Activated CD4-positive, alpha-beta T cell treated with anti-CD3 and anti-CD28 coated beads for 36 hours (primary cell): ENCODE measurements at regions not wholly inside any gene's neighbourhood (a gene's known extent, or its start where the extent isn't known, plus 50 kb on each side); places are given as distances from the start of the nearest gene placed in this dataset.

Source experiments
- ATAC-seq: fragments of 200-7000 bp; cut with Tn5 transposase; one replicate; pipeline ENCODE4 v1.10.0; 2021; ENCODE audit warnings: mild to moderate bottlenecking, moderate library complexity
- CTCF ChIA-PET: fragments of 350-600 bp; sonication (Branson Sonifier 250); formaldehyde crosslinking; loops from one replicate; lab custom pipeline; 2021; ENCODE audit warnings: antibody characterized with exemption; lab: Charles Lee
- POLR2A ChIA-PET: fragments of 350-600 bp; sonication (Branson Sonifier 250); formaldehyde crosslinking; loops from one replicate; lab custom pipeline; 2021; ENCODE audit warnings: antibody characterized with exemption, inconsistent platforms; lab: Charles Lee
- DNase-seq: peaks from one replicate; pipeline ENCODE4 v3.0.0-alpha.2; 2020
- H3K27ac Mint-ChIP-seq: one replicate; pipeline ENCODE4 v1.8.0; 2021; ENCODE audit warnings: mixed read lengths
- H3K27me3 Mint-ChIP-seq: one replicate; pipeline ENCODE4 v1.8.0; 2021; ENCODE audit warnings: mixed read lengths
- H3K36me3 Mint-ChIP-seq: one replicate; pipeline ENCODE4 v1.8.0; 2021; ENCODE audit warnings: low read depth, mixed read lengths
- H3K4me1 Mint-ChIP-seq: one replicate; pipeline ENCODE4 v1.8.0; 2021; ENCODE audit warnings: mixed read lengths
- H3K4me3 Mint-ChIP-seq: one replicate; pipeline ENCODE4 v1.8.0; 2021; ENCODE audit warnings: mild to moderate bottlenecking, moderate library complexity, mixed read lengths
- H3K9me3 Mint-ChIP-seq: one replicate; pipeline ENCODE4 v1.8.0; 2021; ENCODE audit warnings: low read depth, mixed read lengths
- intact Hi-C, 2 experiments: fragments of 100-400 bp; cut with DNase I in 1 of 2; cut with micrococcal nuclease in 1 of 2; formaldehyde crosslinking; loops; one replicate each; pipeline versions ENCODE4 v1.14.2 to v1.15.1; 2022 to 2024; cut with DNase I, micrococcal nuclease

- no peak for DNase-seq
- H3K27ac Mint-ChIP-seq, result no peak overlapping the region
- H3K36me3 Mint-ChIP-seq, result no peaks in the 10 kb centered on the region
These were observed 795.2 kb downstream of the PCDH18 start for GRCh38 chr4:136737066-136737465.

DNA sequence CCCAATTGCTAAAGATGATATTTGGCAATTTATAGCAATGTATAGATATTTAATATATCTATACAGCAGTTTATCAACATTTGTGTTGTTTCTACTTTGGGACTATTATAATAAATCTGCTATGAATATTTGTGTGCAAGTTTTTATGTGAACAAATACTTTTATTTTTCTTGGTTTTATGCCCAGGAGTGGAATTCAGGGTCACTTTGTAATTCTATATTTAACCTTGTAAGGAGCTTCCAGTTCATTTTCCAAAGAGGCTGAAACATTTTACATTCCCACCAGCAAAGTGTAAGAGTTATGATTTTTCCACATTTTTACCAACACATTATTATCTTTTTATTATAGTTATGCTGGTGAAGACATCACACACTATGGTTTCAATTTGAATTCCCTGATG is 801.3 kb downstream of the PCDH18 start:
- intact Hi-C loops, result no loop called here
- ATAC-seq (no peak), DNase-seq (no peak)
- no peak overlapping the region for H3K4me3 Mint-ChIP-seq
- H3K27me3 Mint-ChIP-seq, result no peaks in the 10 kb centered on the region
- no peak overlapping the region for H3K27ac Mint-ChIP-seq
- ChIA-PET POLR2A (no interaction called here), CTCF (no interaction called here)
- H3K4me1 Mint-ChIP-seq, result no peaks in the 10 kb centered on the region
- no peaks in the 10 kb centered on the region for H3K36me3 Mint-ChIP-seq
- peaks cover 2% of the 10 kb centered on the region for H3K9me3 Mint-ChIP-seq

More at GRCh38 chr4:136737066-136737465, 795.2 kb downstream of the PCDH18 start:
- H3K4me1 Mint-ChIP-seq, result no peaks in the 10 kb centered on the region
- intact Hi-C loops, result no loop called here
- no peaks in the 10 kb centered on the region for H3K27me3 Mint-ChIP-seq
- ATAC-seq, result no peak
- ChIA-PET POLR2A (no interaction called here), CTCF (no interaction called here)
- peaks cover 7% of the 10 kb centered on the region for H3K9me3 Mint-ChIP-seq
- no peak overlapping the region for H3K4me3 Mint-ChIP-seq

GRCh38 chr4:136725286-136726081 is 806.8 kb downstream of the PCDH18 start:
- Mint-ChIP-seq H3K4me3 (no peak overlapping the region), H3K4me1 (no peaks in the 10 kb centered on the region)
- POLR2A ChIA-PET, result no interaction called here

GRCh38 chr4:136713140-136713539 is 819.2 kb downstream of the PCDH18 start:
- Mint-ChIP-seq H3K4me1 (no peaks in the 10 kb centered on the region), H3K9me3 (peaks cover 3% of the 10 kb centered on the region), H3K27me3 (no peaks in the 10 kb centered on the region), H3K36me3 (no peaks in the 10 kb centered on the region), H3K27ac (no peak overlapping the region), H3K4me3 (no peak overlapping the region)
- ChIA-PET POLR2A (no interaction called here), CTCF (no interaction called here)
- ATAC-seq (no peak), DNase-seq (no peak)
- intact Hi-C loops, result no loop called here

More at GRCh38 chr4:136725286-136726081, 806.8 kb downstream of the PCDH18 start:
- CTCF ChIA-PET, result no interaction called here
- H3K36me3 Mint-ChIP-seq, result no peaks in the 10 kb centered on the region
- ATAC-seq (no peak), DNase-seq (no peak)
- H3K27ac Mint-ChIP-seq, result no peak overlapping the region
- H3K27me3 Mint-ChIP-seq, result no peaks in the 10 kb centered on the region
- intact Hi-C loops, result no loop called here
- peaks cover 6% of the 10 kb centered on the region for H3K9me3 Mint-ChIP-seq

DNA sequence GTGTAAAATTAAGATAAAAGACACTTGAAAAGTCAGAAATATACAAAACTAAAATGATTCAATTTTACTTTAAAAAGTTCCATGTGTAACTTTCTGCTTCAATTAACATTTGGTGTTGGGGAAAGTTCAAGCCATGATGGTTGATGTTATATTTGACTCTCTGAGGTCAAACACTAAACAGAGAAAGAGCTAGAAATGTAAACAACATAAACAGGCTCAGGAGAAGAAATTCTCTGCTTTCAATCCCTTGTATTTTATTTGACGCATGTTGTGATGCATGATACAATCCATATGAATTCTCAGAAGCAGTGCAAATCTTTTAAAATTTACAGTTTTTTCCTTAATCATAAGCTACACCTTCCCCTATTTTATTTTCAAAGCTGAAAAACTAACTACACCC is 822.4 kb downstream of the PCDH18 start:
- DNase-seq, result no peak
- no peak overlapping the region for H3K27ac Mint-ChIP-seq
- no peak for ATAC-seq
- ChIA-PET CTCF (no interaction called here), POLR2A (no interaction called here)
- H3K27me3 Mint-ChIP-seq, result no peaks in the 10 kb centered on the region
- H3K9me3 Mint-ChIP-seq, result peaks cover 3% of the 10 kb centered on the region
- H3K4me1 Mint-ChIP-seq, result no peaks in the 10 kb centered on the region
- no peaks in the 10 kb centered on the region for H3K36me3 Mint-ChIP-seq
- no peak overlapping the region for H3K4me3 Mint-ChIP-seq
- intact Hi-C loops, result no loop called here

DNA sequence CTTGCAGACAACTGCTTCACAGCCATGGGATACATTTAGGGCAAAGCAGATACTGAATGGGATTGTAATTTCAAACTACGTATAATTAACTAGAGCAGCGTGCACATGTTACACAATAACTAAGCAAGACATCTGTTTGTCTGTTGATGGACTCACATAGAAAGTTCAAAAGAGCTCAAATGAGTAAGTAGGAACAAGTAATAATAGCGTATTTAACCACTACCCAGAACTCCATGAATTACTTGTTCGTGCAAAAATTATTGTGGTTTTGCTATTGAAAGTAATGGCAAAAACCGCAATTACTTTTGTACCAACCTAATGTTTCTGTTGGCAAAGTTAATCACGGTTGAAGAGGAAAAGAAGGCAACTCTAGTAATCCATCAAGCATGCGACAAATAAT is 825.4 kb downstream of the PCDH18 start:
- Mint-ChIP-seq H3K27me3 (no peaks in the 10 kb centered on the region), H3K4me3 (no peak overlapping the region), H3K36me3 (no peaks in the 10 kb centered on the region), H3K27ac (no peak overlapping the region), H3K4me1 (no peaks in the 10 kb centered on the region), H3K9me3 (peaks cover 4% of the 10 kb centered on the region)
- ChIA-PET POLR2A (no interaction called here), CTCF (no interaction called here)
- intact Hi-C loops, result no loop called here
- DNase-seq (no peak), ATAC-seq (no peak)

GRCh38 chr4:136699905-136700304 is 832.4 kb downstream of the PCDH18 start:
- Mint-ChIP-seq H3K27me3 (no peaks in the 10 kb centered on the region), H3K9me3 (peaks cover 4% of the 10 kb centered on the region), H3K27ac (no peak overlapping the region), H3K4me1 (no peaks in the 10 kb centered on the region), H3K4me3 (no peak overlapping the region), H3K36me3 (no peaks in the 10 kb centered on the region)
- DNase-seq (no peak), ATAC-seq (no peak)
- intact Hi-C loops, result no loop called here
- POLR2A ChIA-PET, result no interaction called here
- CTCF ChIA-PET, result interaction anchor here (1.2 kb wide), 1 partner anchor 20 kb away, joined by 3 read pairs; no protein-coding TSS in a partner anchor

DNA sequence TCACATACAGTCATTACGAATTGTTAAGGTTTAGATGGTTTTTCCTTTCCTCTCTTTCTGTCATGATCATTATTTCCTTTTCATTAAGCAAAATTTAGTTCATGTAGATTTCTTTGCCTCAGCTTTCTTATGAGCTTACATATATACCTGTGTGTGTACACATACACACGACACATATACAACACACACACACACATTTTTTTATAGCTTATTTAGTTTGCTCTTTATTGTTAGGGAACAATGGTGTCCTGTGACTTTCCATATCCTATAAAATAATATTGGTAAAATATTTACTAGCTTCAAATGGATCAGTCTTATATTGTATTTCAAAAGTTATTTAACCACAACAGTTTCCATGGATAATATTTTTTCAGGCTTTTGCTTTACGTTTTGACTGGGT is 840.7 kb downstream of the PCDH18 start:
- CTCF ChIA-PET, result no interaction called here
- no peaks in the 10 kb centered on the region for H3K27me3 Mint-ChIP-seq
- no peaks in the 10 kb centered on the region for H3K9me3 Mint-ChIP-seq

DNA sequence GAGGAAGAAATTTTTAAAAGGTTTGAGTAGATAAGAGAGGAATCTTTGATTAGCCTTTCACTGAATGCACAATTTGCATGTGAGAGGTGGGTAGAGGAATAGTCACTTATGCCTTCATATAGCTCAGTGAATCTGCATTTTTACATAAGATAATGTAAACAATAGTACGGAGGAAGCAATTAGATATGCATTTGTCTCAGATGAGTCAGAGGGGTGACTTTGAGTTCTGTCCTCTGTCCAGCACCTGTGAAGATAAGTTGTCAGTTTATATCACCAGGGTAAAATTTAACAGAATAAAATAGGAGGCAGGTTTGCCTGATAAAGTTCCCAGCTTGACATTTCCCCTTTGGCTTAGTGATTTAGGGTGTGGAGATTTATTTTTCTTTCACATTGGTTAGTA is 841.9 kb downstream of the PCDH18 start:
- ATAC-seq, result no peak
- H3K36me3 Mint-ChIP-seq, result no peaks in the 10 kb centered on the region
- no peak overlapping the region for H3K27ac Mint-ChIP-seq
- ChIA-PET CTCF (no interaction called here), POLR2A (no interaction called here)
- no peak for DNase-seq
- H3K4me3 Mint-ChIP-seq, result no peak overlapping the region
- intact Hi-C loops, result no loop called here
- H3K9me3 Mint-ChIP-seq, result no peaks in the 10 kb centered on the region
- no peaks in the 10 kb centered on the region for H3K27me3 Mint-ChIP-seq
- H3K4me1 Mint-ChIP-seq, result no peaks in the 10 kb centered on the region

More for the DNA sequence above, 840.7 kb downstream of the PCDH18 start:
- POLR2A ChIA-PET, result no interaction called here
- ATAC-seq (no peak), DNase-seq (no peak)
- no peak overlapping the region for H3K4me3 Mint-ChIP-seq
- H3K4me1 Mint-ChIP-seq, result no peaks in the 10 kb centered on the region
- H3K36me3 Mint-ChIP-seq, result no peaks in the 10 kb centered on the region
- intact Hi-C loops, result no loop called here
- H3K27ac Mint-ChIP-seq, result no peak overlapping the region

DNA sequence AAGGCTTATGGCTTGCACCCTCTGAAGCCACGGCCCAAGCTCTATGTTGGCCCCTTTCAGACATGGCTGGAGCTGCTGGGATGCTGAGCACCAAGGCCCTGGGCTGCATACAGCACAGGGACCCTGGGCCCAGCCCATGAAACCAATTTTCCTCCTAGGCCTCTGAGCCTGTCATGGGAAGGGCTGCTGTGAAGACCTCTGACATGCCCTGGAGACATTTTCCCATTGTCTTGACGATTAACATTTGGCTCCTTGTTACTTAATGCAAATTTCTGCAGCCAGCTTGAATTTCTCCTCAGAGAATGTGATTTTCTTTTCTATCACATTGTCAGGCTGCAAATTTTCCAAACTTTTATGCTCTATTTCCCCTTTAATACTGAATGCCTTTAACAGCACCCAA is 844.7 kb downstream of the PCDH18 start:
- no peaks in the 10 kb centered on the region for H3K36me3 Mint-ChIP-seq
- intact Hi-C loops, result no loop called here
- ChIA-PET CTCF (no interaction called here), POLR2A (no interaction called here)
- ATAC-seq, result no peak
- H3K27ac Mint-ChIP-seq, result no peak overlapping the region
- DNase-seq, result no peak
- no peaks in the 10 kb centered on the region for H3K4me1 Mint-ChIP-seq
- no peak overlapping the region for H3K4me3 Mint-ChIP-seq
- no peaks in the 10 kb centered on the region for H3K9me3 Mint-ChIP-seq
- H3K27me3 Mint-ChIP-seq, result no peaks in the 10 kb centered on the region

DNA sequence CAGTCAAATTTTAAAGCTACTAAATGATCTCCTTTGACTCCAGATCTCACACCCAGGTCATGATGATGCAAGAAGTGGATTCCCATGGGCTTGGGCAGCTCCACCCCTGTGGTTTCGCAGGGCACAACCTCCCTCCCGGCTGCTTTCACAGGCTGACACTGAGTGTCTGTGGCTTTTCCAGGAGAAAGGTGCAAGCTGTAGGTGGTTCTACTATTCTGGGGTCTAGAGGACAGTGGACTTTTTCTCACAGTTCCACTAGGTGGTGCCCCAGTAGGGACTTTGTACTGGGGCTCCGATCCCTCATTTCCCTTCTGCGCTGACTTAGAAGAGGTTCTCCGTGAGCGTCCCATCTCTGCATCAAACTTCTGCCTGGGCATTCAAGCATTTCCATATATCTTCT is 845.2 kb downstream of the PCDH18 start:
- ATAC-seq (no peak), DNase-seq (no peak)
- Mint-ChIP-seq H3K4me3 (no peak overlapping the region), H3K36me3 (no peaks in the 10 kb centered on the region), H3K27me3 (no peaks in the 10 kb centered on the region), H3K9me3 (no peaks in the 10 kb centered on the region), H3K27ac (no peak overlapping the region), H3K4me1 (no peaks in the 10 kb centered on the region)
- CTCF ChIA-PET, result interaction anchor here (0.7 to 0.8 kb wide), 2 partner anchors 210 to 898 kb away, joined by 3 read pairs; no protein-coding TSS in a partner anchor
- intact Hi-C loops, result no loop called here
- POLR2A ChIA-PET, result no interaction called here

DNA sequence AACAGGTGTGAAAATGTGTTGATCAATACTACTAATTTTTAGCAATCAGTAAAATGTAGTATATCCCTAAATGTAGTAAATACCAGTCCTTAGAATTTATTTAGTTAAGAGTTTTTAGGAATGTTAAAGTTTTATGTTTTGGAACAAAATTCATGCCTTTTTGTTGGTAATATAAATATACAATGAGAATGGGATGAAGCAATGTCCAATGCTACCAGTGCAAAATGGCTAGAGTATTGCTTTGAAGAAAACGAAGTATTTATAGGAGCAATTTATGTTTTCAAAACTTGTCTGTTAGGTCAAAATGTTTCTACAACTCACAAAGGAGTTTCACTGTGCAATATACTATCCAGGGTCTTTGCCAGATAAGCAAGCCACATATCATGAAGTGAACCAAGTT is 851.5 kb downstream of the PCDH18 start:
- ATAC-seq, result no peak
- Mint-ChIP-seq H3K9me3 (no peaks in the 10 kb centered on the region), H3K36me3 (no peaks in the 10 kb centered on the region), H3K27me3 (no peaks in the 10 kb centered on the region), H3K4me3 (no peak overlapping the region), H3K4me1 (no peaks in the 10 kb centered on the region), H3K27ac (no peak overlapping the region)
- ChIA-PET CTCF (interaction anchor here (1.1 to 1.4 kb wide), 2 partner anchors 14 to 19 kb away, joined by 3 to 4 read pairs; no protein-coding TSS in a partner anchor), POLR2A (no interaction called here)
- intact Hi-C loops, result no loop called here
- no peak for DNase-seq
